Neural cell (in vitro differentiated cells): ENCODE measurements at regions not wholly inside any gene's neighbourhood (a gene's known extent, or its start where the extent isn't known, plus 50 kb on each side); places are given as distances from the start of the nearest gene placed in this dataset.

Source experiments
- H2AFZ ChIP-seq: fragments of 200-600, 300-800 bp; sonication (generic), shearing (Covaris generic); 2 replicates; pipeline ENCODE4 v1.6.0; 2014; ENCODE audit warnings: low read depth, mild to moderate bottlenecking, antibody characterized with exemption, low read length, moderate library complexity
- H3F3A ChIP-seq: fragments of 200-600 bp; shearing (Covaris generic); 2 replicates; pipeline ENCODE4 v1.6.1; 2016; ENCODE audit warnings: mild to moderate bottlenecking, moderate library complexity, mixed read lengths, antibody characterized with exemption, low read length; ENCODE audit not compliant: insufficient read depth, poor library complexity, severe bottlenecking
- H3K27ac ChIP-seq: fragments of 200-600, 300-800 bp; sonication (generic), shearing (Covaris generic); 2 replicates; pipeline ENCODE4 v1.5.1; 2014; ENCODE audit warnings: mild to moderate bottlenecking, low read length, moderate library complexity
- H3K27me3 ChIP-seq: fragments of 300-800, 200-600 bp; sonication (generic), shearing (Covaris generic); 2 replicates; pipeline ENCODE4 v1.6.0; 2014; ENCODE audit warnings: mild to moderate bottlenecking, low read depth, low read length, moderate library complexity; ENCODE audit not compliant: insufficient read depth
- H3K36me3 ChIP-seq: fragments of 300-800, 200-600 bp; sonication (generic), shearing (Covaris generic); 2 replicates; pipeline ENCODE4 v1.5.1; 2014; ENCODE audit warnings: mild to moderate bottlenecking, antibody characterized with exemption, low read length, moderate library complexity; ENCODE audit not compliant: insufficient read depth
- H3K4me2 ChIP-seq: fragments of 300-800, 200-600 bp; sonication (generic), shearing (Covaris generic); 2 replicates; pipeline ENCODE4 v1.6.0; 2014; ENCODE audit warnings: mild to moderate bottlenecking, low read length
- H3K4me3 ChIP-seq: fragments of 300-800, 200-600 bp; sonication (generic), shearing (Covaris generic); 2 replicates; pipeline ENCODE4 v1.5.1; 2014; ENCODE audit warnings: mild to moderate bottlenecking, low read length, moderate library complexity
- H3K79me2 ChIP-seq: fragments of 200-600 bp; shearing (Covaris generic); replicated peaks from 2 replicates; pipeline ENCODE4 v1.6.0; 2014; ENCODE audit warnings: mild to moderate bottlenecking, low read length, moderate library complexity; ENCODE audit not compliant: insufficient read depth
- H3K9ac ChIP-seq: fragments of 300-800, 200-600 bp; sonication (generic), shearing (Covaris generic); 2 replicates; pipeline ENCODE4 v1.6.1; 2016; ENCODE audit warnings: mild to moderate bottlenecking, low read length, mixed read lengths
- H3K9me2 ChIP-seq: fragments of 200-600 bp; shearing (Covaris generic); 2 replicates; pipeline ENCODE4 v1.6.1; 2016; ENCODE audit warnings: mild to moderate bottlenecking, low read length, mixed read lengths; ENCODE audit not compliant: insufficient read depth
- H3K9me3 ChIP-seq: fragments of 200-600, 300-800 bp; sonication (generic), shearing (Covaris generic); 2 replicates; pipeline ENCODE4 v1.6.1; 2016; ENCODE audit warnings: mild to moderate bottlenecking, mixed run types, low read length, moderate library complexity, mixed read lengths
- H4K20me1 ChIP-seq: fragments of 200-600 bp; shearing (Covaris generic); 2 replicates; pipeline ENCODE4 v1.6.1; 2016; ENCODE audit warnings: mild to moderate bottlenecking, mixed run types; ENCODE audit not compliant: insufficient read depth
- EP300 ChIP-seq: fragments of 450-650 bp; conservative IDR thresholded peaks from 2 replicates; pipeline ENCODE4 v1.6.1; 2014; ENCODE audit warnings: antibody characterized with exemption, mild to moderate bottlenecking, moderate library complexity; ENCODE audit not compliant: poor library complexity, severe bottlenecking
- EZH2 ChIP-seq: fragments of 200-600, 300-800 bp; shearing (Covaris generic), sonication (generic); IDR thresholded peaks from 2 replicates; pipeline ENCODE4 v1.6.1; 2014; ENCODE audit warnings: antibody characterized with exemption, low read length, borderline replicate concordance, mild to moderate bottlenecking; ENCODE audit not compliant: insufficient read depth, poor library complexity, severe bottlenecking
- MXI1 ChIP-seq: fragments of 450-650 bp; conservative IDR thresholded peaks from 2 replicates; pipeline ENCODE4 v1.6.1; 2014; ENCODE audit warnings: antibody characterized with exemption, mild to moderate bottlenecking; ENCODE audit not compliant: poor library complexity, severe bottlenecking
- POLR2AphosphoS5 ChIP-seq: IDR thresholded peaks from 2 replicates; pipeline ENCODE4 v1.6.1; 2012
- RAD21 ChIP-seq: fragments of 450-650 bp; conservative IDR thresholded peaks from 2 replicates; pipeline ENCODE4 v1.6.1; 2014; ENCODE audit warnings: antibody characterized with exemption, mild to moderate bottlenecking, moderate library complexity
- SMC3 ChIP-seq: fragments of 450-650 bp; conservative IDR thresholded peaks from 2 replicates; pipeline ENCODE4 v1.6.1; 2014; ENCODE audit warnings: antibody characterized with exemption, mild to moderate bottlenecking, moderate library complexity; ENCODE audit not compliant: poor library complexity
- TAF1 ChIP-seq: IDR thresholded peaks from 2 replicates; pipeline ENCODE4 v1.6.1; 2012; ENCODE audit warnings: low read depth
- TF ChIP-seq, protein P1 (sequence below): IDR thresholded peaks from 2 replicates; pipeline ENCODE4 v1.6.1; 2012; ENCODE audit warnings: borderline replicate concordance
- TF ChIP-seq, protein P2 (sequence below): fragments of 450-650 bp; IDR thresholded peaks from 2 replicates; pipeline ENCODE4 v1.5.1; 2014; ENCODE audit warnings: antibody characterized with exemption, mild to moderate bottlenecking, moderate library complexity; ENCODE audit not compliant: poor library complexity, severe bottlenecking

DNA sequence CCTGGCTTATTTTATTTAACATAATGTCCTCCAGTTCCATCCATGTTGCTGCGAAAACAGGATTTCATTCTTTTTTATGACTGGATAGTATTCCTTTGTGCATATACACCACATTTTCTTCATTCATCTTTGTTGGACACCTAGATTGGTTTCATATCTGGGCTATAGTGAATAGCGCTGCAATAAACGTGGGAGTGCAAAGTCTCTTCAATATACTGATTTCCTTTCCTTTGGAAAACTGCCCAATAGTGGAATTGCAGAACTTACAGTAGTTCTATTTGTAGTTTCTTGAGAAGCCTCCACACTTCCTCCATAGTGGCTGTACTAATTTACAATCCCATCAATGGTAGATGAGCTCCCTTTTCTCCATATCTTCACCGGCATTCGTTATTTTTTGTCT is 72.5 kb upstream of the KLHL25 start (continued):
- TF ChIP-seq, protein P1, sequence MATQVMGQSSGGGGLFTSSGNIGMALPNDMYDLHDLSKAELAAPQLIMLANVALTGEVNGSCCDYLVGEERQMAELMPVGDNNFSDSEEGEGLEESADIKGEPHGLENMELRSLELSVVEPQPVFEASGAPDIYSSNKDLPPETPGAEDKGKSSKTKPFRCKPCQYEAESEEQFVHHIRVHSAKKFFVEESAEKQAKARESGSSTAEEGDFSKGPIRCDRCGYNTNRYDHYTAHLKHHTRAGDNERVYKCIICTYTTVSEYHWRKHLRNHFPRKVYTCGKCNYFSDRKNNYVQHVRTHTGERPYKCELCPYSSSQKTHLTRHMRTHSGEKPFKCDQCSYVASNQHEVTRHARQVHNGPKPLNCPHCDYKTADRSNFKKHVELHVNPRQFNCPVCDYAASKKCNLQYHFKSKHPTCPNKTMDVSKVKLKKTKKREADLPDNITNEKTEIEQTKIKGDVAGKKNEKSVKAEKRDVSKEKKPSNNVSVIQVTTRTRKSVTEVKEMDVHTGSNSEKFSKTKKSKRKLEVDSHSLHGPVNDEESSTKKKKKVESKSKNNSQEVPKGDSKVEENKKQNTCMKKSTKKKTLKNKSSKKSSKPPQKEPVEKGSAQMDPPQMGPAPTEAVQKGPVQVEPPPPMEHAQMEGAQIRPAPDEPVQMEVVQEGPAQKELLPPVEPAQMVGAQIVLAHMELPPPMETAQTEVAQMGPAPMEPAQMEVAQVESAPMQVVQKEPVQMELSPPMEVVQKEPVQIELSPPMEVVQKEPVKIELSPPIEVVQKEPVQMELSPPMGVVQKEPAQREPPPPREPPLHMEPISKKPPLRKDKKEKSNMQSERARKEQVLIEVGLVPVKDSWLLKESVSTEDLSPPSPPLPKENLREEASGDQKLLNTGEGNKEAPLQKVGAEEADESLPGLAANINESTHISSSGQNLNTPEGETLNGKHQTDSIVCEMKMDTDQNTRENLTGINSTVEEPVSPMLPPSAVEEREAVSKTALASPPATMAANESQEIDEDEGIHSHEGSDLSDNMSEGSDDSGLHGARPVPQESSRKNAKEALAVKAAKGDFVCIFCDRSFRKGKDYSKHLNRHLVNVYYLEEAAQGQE: no peak
- TF ChIP-seq SMC3: no peak

DNA sequence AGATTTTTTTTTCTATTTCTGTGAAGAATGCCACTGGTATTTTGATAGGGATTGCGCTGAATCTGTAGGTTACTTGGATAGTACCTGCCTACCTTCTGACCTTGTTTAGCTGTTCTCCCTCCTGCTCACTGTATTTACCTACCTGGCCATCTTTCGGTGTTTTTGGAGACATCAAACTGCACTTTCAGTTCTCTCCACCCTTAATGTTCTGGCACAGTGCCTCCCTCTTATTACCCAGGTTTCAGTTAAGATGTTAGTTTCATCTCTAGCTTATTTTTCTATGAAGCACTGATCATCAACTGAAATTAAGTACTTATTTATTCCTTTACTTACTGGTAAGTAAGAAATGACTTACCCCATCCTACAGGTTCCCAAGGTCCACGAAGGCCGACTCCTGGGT is 74.4 kb upstream of the KLHL25 start:
- Histone ChIP-seq H3K9me2 (no peaks in the 10 kb centered on the region), H3K36me3 (no peaks in the 10 kb centered on the region), H3K9me3 (no peaks in the 10 kb centered on the region), H4K20me1 (no peaks in the 10 kb centered on the region), H3K4me3 (no peak overlapping the region), H3K9ac (no peak overlapping the region), H3K79me2 (no peaks in the 10 kb centered on the region), H3K27me3 (no peaks in the 10 kb centered on the region), H2AFZ (no peak overlapping the region), H3F3A (no peaks in the 10 kb centered on the region), H3K4me2 (no peak overlapping the region), H3K27ac (no peak overlapping the region)
- TF ChIP-seq TAF1: no peak
- no peak for TF ChIP-seq POLR2AphosphoS5
- TF ChIP-seq, protein P2, sequence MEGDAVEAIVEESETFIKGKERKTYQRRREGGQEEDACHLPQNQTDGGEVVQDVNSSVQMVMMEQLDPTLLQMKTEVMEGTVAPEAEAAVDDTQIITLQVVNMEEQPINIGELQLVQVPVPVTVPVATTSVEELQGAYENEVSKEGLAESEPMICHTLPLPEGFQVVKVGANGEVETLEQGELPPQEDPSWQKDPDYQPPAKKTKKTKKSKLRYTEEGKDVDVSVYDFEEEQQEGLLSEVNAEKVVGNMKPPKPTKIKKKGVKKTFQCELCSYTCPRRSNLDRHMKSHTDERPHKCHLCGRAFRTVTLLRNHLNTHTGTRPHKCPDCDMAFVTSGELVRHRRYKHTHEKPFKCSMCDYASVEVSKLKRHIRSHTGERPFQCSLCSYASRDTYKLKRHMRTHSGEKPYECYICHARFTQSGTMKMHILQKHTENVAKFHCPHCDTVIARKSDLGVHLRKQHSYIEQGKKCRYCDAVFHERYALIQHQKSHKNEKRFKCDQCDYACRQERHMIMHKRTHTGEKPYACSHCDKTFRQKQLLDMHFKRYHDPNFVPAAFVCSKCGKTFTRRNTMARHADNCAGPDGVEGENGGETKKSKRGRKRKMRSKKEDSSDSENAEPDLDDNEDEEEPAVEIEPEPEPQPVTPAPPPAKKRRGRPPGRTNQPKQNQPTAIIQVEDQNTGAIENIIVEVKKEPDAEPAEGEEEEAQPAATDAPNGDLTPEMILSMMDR: no peak
- no peak for TF ChIP-seq EZH2
- TF ChIP-seq RAD21: no peak
- TF ChIP-seq MXI1: no peak
- TF ChIP-seq EP300: no peak
- TF ChIP-seq SMC3: no peak
- TF ChIP-seq, protein P1: no peak
